Tibial artery (tissue), 4 donors: ENCODE measurements at regions not wholly inside any gene's neighbourhood (a gene's known extent, or its start where the extent isn't known, plus 50 kb on each side); places are given as distances from the start of the nearest gene placed in this dataset.

ENCODE experiments used
- DNase-seq, 2 donors: peaks; one replicate each; pipeline ENCODE4 v3.0.0-alpha.2; 2019
- H3K27ac ChIP-seq, 2 donors: fragments of 200-600 bp; sonication (generic) in 1 of 2; 1 replicate in 1 of 2; 2 replicates in 1 of 2; pipeline ENCODE4 v1.5.1; 2018 to 2019; ENCODE audit warnings: mild to moderate bottlenecking in 1 of 2
- H3K27me3 ChIP-seq, 2 donors: fragments of 200-600 bp; sonication (generic) in 1 of 2; one replicate each; pipeline versions ENCODE4 v1.5.1 to v1.6.0; 2016 to 2019
- H3K36me3 ChIP-seq, 3 donors: fragments of 200-600 bp; sonication (generic) in 2 of 3; one replicate each; pipeline ENCODE4 v1.5.1; 2016 to 2019; ENCODE audit warnings: mild to moderate bottlenecking in 2 of 3
- H3K4me1 ChIP-seq, 4 donors: fragments of 200-600 bp; sonication (generic) in 2 of 4; 1 replicate in 3 of 4; 2 replicates in 1 of 4; pipeline ENCODE4 v1.5.1; 2016 to 2019
- H3K4me3 ChIP-seq, 2 donors: fragments of 200-600 bp; sonication (generic) in 1 of 2; 1 replicate in 1 of 2; 2 replicates in 1 of 2; pipeline ENCODE4 v1.5.1; 2018 to 2019; ENCODE audit warnings: mild to moderate bottlenecking in 2 of 2
- H3K9me3 ChIP-seq, 3 donors: fragments of 200-600 bp; sonication (generic) in 1 of 3; one replicate each; pipeline ENCODE4 v1.5.1; 2016 to 2019
- CTCF ChIP-seq, 2 experiments: fragments of 200-600 bp in 1 of 2; fragments of 450-650 bp in 1 of 2; IDR thresholded peaks; one replicate each; pipeline ENCODE4 v1.5.1; 2017 to 2019; ENCODE audit warnings: antibody characterized with exemption in 2 of 2, mild to moderate bottlenecking in 1 of 2, moderate library complexity in 1 of 2
- intact Hi-C: fragments of 100-400 bp; cut with DNase I; formaldehyde crosslinking; loops from one replicate; pipeline ENCODE4 v1.15.0; 2023; ENCODE audit warnings: low total_unique reads

- Histone ChIP-seq H3K9me3 (no peaks in the 10 kb centered on the region), H3K36me3 (no peaks in the 10 kb centered on the region), H3K27me3 (no peaks in the 10 kb centered on the region), H3K27ac (no peak overlapping the region), H3K4me3 (no peak overlapping the region), H3K4me1 (peaks cover 0 to 5% (median 0%) of the 10 kb centered on the region in 4 donors)
- TF ChIP-seq CTCF (IDR thresholded peaks at IDR 0.05): no peak
- intact Hi-C loops: no loop called here
- peak; percentile 69 to 82 for DNase-seq
These were observed 253.1 kb upstream of the FGGY start for GRCh38 chr1:59043796-59044195.

- TF ChIP-seq CTCF (IDR thresholded peaks at IDR 0.05): no peak
- Histone ChIP-seq H3K4me3 (no peak overlapping the region), H3K9me3 (no peaks in the 10 kb centered on the region), H3K4me1 (peaks cover 0 to 5% (median 0%) of the 10 kb centered on the region in 4 donors), H3K27ac (no peak overlapping the region), H3K27me3 (no peaks in the 10 kb centered on the region), H3K36me3 (no peaks in the 10 kb centered on the region)
- intact Hi-C loops: no loop called here
- no peak for DNase-seq
These were observed 252.3 kb upstream of the FGGY start for GRCh38 chr1:59044535-59045121.

GRCh38 chr1:59045137-59045536, 251.8 kb upstream of the FGGY start:
- intact Hi-C loops: no loop called here
- Histone ChIP-seq H3K4me1 (peaks cover 0 to 5% (median 0%) of the 10 kb centered on the region in 4 donors), H3K36me3 (no peaks in the 10 kb centered on the region), H3K27me3 (no peaks in the 10 kb centered on the region), H3K27ac (no peak overlapping the region), H3K9me3 (no peaks in the 10 kb centered on the region), H3K4me3 (no peak overlapping the region)
- TF ChIP-seq CTCF (IDR thresholded peaks at IDR 0.05): no peak
- no peak for DNase-seq

- intact Hi-C loops: no loop called here
- H3K27ac ChIP-seq: no peak overlapping the region
- peaks cover 0 to 5% (median 0%) of the 10 kb centered on the region in 4 donors for H3K4me1 ChIP-seq
- H3K36me3 ChIP-seq: no peaks in the 10 kb centered on the region
- TF ChIP-seq CTCF (IDR thresholded peaks at IDR 0.05): no peak
- DNase-seq: no peak
- no peaks in the 10 kb centered on the region for H3K27me3 ChIP-seq
- no peaks in the 10 kb centered on the region for H3K9me3 ChIP-seq
- no peak overlapping the region for H3K4me3 ChIP-seq
These were observed 251.3 kb upstream of the FGGY start for GRCh38 chr1:59045636-59046035.

- intact Hi-C loops: no loop called here
- H3K27ac ChIP-seq: no peak overlapping the region
- no peak for DNase-seq
- no peaks in the 10 kb centered on the region for H3K27me3 ChIP-seq
- H3K36me3 ChIP-seq: no peaks in the 10 kb centered on the region
- H3K9me3 ChIP-seq: no peaks in the 10 kb centered on the region
- peaks cover 0 to 5% (median 0%) of the 10 kb centered on the region in 4 donors for H3K4me1 ChIP-seq
- H3K4me3 ChIP-seq: no peak overlapping the region
- no peak for TF ChIP-seq CTCF (IDR thresholded peaks at IDR 0.05)
These were observed 250.8 kb upstream of the FGGY start for GRCh38 chr1:59046134-59046533.

GRCh38 chr1:59046730-59047157, 250.2 kb upstream of the FGGY start:
- intact Hi-C loops: no loop called here
- TF ChIP-seq CTCF (IDR thresholded peaks at IDR 0.05): no peak
- no peak overlapping the region for H3K27ac ChIP-seq

More at GRCh38 chr1:59046730-59047157, 250.2 kb upstream of the FGGY start:
- Histone ChIP-seq H3K9me3 (no peaks in the 10 kb centered on the region), H3K4me1 (peaks cover 0 to 5% (median 0%) of the 10 kb centered on the region in 4 donors), H3K27me3 (no peaks in the 10 kb centered on the region), H3K36me3 (no peaks in the 10 kb centered on the region), H3K4me3 (no peak overlapping the region)
- DNase-seq: no peak
